NCI-H524 treated with DMSO at 0.1 percent for 48 hours (cell line): ENCODE measurements at regions not wholly inside any gene's neighbourhood (a gene's known extent, or its start where the extent isn't known, plus 50 kb on each side); places are given as distances from the start of the nearest gene placed in this dataset.
A peak's percentile ranks its signal among the peaks of the same experiment; 100 is the strongest.

Experiments used
- DNase-seq: peaks from one replicate; lab custom pipeline; 2025; lab: John Stamatoyannopoulos, UW

GRCh38 chr16:66137853-66138252 is 228.6 kb upstream of the CDH5 start:
- no peak for DNase-seq

GRCh38 chr16:66136841-66137240 is 229.7 kb upstream of the CDH5 start:
- no peak for DNase-seq

- DNase-seq, result no peak
These were observed 230.7 kb upstream of the CDH5 start for GRCh38 chr16:66135838-66136237.

- no peak for DNase-seq
These were observed 231.1 kb upstream of the CDH5 start for GRCh38 chr16:66135421-66135831.

DNA sequence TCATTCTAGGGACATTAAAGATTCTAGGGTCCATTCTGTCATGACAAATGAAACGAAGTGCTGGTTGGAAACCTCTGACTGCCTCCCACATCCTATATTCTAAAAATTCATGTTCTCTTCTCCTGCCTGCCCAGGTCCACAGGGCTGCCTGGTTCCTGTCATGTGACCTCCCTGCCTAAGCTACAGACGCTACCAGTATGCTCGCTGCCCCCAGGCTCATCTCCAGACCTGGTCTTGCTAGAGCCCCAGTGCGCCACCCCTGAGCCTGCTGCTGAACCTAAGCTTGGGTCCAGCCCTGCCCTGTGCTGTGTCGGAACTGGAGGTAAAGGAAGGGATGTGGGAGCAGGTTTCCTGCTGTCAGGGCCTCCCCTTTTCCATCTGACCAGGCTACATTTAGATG is 231.6 kb upstream of the CDH5 start:
- DNase-seq, result no peak

- DNase-seq, result peak; percentile 26
These were observed 232.7 kb upstream of the CDH5 start for GRCh38 chr16:66133643-66134338.

DNA sequence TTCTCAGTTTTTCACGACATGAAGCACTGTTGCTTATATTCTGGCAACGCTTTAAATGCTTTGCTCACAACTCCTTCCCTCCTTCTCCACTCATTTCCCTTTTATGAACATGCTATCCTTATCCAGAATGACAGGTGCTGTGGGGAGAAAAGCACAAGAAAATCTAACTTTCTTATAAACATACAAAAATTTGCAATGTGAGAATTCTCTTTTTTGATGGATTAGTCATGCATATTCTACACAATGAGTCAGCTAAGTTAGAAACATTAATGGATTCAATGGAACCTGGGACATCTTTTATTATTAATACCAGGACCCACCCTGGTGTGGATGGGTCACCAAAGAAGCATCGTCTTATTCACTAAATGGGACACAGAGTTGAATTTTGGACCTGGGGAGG is 234.6 kb upstream of the CDH5 start:
- no peak for DNase-seq

DNA sequence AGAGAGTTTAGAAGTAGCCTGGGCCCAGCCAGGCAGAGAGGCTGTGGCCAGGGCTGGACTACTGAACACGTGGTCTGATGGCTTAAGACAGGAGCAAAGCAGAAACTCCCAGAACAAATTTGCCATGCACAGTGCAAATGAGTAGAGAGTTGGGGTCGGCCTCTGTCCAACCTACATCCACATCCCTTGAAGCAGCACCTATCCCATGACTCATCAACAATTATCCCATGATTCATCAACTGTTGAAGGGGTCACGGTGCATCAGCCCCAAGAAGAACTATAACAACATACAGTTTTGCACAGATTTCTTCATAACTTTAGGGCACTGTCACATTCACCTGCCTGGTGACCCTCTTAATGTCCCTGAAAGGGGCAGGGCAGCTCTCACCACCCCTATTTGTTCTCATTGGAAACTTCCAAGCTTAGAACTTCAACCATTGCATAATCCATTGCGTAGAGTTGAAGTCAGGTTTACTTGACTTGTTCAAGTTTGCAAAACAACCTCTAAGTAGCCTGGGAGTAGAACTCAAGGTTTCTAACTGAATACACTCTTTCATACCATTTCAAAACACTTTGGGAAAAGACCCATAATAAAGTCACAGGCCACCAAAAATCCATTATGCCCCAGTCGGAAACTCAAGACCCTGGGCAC is 235.2 kb upstream of the CDH5 start:
- no peak for DNase-seq

DNA sequence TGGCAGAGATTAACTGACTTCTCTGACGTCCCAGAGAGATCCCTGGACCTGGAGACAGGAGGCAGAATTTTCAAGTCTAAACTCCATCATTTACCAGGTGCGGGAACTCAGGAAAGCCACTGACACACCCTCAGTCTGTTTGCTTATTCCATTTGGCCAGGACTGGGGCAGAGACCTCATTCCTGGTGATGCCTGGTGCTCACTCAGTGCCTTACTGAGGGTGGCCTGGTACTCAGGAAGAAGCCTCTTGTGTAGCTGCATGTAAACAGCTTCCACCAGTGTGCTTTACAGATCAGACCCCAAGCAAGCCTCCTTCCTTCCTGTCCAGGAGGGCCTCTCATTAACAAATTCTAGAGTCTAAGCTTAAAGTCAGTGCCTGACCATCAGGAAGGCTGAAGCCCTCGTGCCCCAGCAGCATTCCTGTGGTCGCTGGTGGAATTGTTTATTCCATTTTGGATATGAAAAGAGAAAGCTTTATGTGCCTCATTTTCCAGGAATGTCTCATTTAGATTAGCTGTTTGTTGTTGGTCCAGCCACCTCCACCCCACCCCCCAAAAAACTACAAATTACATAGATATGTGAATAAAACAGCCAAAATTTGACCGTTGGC is 236.1 kb upstream of the CDH5 start:
- no peak for DNase-seq

DNA sequence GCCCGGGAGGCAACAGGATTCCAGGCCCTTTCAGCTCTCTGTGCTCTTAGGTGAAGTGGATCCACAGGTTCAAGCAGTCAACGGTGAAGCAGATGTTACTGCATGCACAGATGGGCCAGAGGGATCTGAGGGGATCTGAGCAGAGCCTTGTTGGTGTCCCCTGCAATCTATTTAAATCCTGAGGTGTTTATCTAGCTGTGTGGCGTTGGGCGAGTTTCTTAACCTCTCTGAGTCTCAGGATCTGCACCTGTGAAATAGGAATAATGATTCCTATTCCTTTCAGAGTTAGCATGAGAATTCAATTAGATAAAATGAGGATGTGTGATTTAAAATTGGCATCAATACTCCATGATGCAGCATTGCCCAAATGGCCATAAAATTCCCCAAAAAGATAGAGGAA is 237.3 kb upstream of the CDH5 start:
- peak; percentile 35 for DNase-seq

DNA sequence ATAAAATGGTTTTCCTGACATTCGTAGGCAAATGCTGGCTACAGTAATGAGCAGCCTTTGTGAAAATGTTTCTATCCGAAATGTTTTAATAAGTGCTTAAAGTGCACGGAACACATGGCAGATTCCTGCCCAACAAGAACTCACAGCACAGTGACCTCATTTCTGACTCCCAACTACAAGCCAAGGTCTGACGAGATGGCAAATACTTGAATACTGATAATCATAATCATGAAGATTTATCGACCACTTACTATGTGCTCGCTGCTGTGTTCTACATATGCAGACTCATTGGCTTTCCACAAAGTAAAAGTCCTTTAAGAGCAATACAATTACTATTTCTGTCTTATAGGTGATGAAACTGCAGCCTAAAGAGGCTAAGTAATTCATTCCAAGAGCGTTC is 238.1 kb upstream of the CDH5 start:
- no peak for DNase-seq

GRCh38 chr16:66127459-66128370 is 238.8 kb upstream of the CDH5 start:
- peak; percentile 90 for DNase-seq

GRCh38 chr16:66121466-66121865 is 245.0 kb upstream of the CDH5 start:
- no peak for DNase-seq

DNA sequence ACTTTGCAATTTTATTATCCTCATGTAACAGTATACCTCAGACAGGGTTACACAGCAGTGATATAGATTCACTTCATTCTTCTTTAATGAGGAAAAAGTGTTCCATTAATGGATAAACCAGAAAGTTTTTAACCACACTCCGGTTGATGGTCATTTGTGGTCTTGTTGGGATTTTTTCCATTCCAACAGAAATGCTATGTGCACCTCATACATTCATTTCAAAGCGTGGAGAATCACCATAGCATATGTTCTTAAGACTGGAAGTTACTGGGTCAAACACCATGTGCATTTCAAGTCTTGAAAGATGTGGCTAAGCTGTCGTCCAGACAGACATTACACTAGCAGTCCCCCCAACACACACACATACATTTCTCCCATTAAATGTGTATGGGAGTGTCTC is 245.8 kb upstream of the CDH5 start:
- DNase-seq, result no peak

- DNase-seq, result no peak
These were observed 250.1 kb upstream of the CDH5 start for GRCh38 chr16:66116163-66117002.

- no peak for DNase-seq
These were observed 251.1 kb upstream of the CDH5 start for GRCh38 chr16:66115373-66115772.

- no peak for DNase-seq
These were observed 253.3 kb upstream of the CDH5 start for GRCh38 chr16:66113223-66113622.

- no peak for DNase-seq
These were observed 256.8 kb upstream of the CDH5 start for GRCh38 chr16:66109677-66110076.

- DNase-seq, result no peak
These were observed 258.8 kb upstream of the CDH5 start for GRCh38 chr16:66107661-66108060.

DNA sequence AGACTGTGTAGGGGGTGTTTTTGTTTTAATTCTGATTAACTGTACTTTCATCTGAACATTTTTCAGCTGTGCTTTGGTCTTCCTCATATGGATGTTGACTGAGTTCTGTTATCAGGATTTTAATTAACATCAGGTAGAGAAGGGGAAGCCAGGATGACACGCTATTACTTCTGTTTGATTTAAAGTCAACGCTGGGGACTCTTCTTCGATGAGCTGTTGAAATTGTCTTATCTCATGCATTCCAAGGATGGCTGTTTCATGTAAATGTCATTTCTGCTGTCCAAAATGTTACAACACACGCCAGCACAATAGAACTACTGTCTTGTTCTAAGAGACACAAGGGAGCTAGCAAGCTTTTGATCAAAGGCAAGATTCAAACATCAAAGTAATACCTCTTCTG is 263.3 kb upstream of the CDH5 start:
- no peak for DNase-seq

DNA sequence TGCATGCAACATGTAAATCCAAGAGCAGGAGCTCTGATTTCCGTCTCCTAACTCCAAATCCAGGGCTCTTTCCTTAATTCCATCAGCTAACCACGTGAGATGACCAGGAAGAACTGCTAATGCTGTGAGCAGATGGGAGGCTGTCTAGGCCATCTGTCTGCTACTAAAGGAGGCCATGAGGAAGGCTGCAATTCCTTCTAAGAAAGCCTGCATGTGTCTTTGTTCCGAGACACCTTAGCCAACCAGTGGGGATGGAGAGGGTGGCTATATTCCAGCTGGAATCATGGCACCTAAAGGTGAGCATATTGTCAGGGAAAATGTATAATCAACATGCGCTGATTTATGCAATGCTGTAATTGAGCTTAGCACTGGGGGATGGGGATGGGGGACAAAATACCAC is 267.2 kb upstream of the CDH5 start:
- peak; percentile 96 for DNase-seq

DNA sequence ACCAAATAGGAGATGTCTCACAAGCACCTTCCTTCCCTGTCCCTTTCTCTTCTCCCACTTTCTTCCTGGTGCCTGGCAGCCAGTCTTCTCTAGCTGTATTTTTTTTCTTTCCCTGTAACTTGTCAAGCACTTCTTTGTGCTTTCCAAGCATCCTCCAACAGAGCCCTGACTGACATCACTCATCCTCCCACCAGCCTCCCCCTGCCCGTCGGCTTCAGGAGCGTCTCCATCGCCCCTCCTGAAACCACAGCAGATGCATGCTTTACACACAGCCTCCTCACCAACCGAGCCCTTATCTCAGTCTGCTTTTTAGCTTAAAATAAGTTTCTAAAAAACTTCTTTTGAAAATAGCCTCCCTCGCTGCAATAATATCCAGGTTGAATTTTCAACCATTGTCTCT is 268.7 kb upstream of the CDH5 start:
- no peak for DNase-seq
